Left lung (tissue), 4 donors: ENCODE measurements at regions not wholly inside any gene's neighbourhood (a gene's known extent, or its start where the extent isn't known, plus 50 kb on each side); places are given as distances from the start of the nearest gene placed in this dataset.

Source experiments
- ATAC-seq: fragments of 200-7000 bp; cut with Tn5 transposase; one replicate; pipeline ENCODE4 v1.9.1; 2020; ENCODE audit warnings: moderate library complexity
- DNase-seq, 4 donors: peaks; one replicate each; pipeline ENCODE4 v3.0.0-alpha.2; 2013 to 2020
- H3K27ac ChIP-seq, 2 donors: fragments of 200-600 bp; sonication (generic) in 1 of 2; one replicate each; pipeline versions ENCODE4 v1.5.0 to v1.8.0; 2020 to 2021
- H3K27me3 ChIP-seq, 2 donors: fragments of 200-600 bp; sonication (generic) in 1 of 2; one replicate each; pipeline versions ENCODE4 v1.5.0 to v1.8.0; 2020 to 2021
- H3K36me3 ChIP-seq, 2 donors: fragments of 200-600 bp; sonication (generic) in 1 of 2; one replicate each; pipeline versions ENCODE4 v1.5.0 to v1.8.0; 2020 to 2021
- H3K4me1 ChIP-seq, 2 donors: fragments of 200-600 bp; one replicate each; pipeline ENCODE4 v1.8.0; 2021
- H3K4me3 ChIP-seq, 2 donors: fragments of 200-600 bp; sonication (generic) in 1 of 2; one replicate each; pipeline versions ENCODE4 v1.5.0 to v1.8.0; 2020 to 2021; ENCODE audit warnings: mild to moderate bottlenecking in 1 of 2
- H3K9me3 ChIP-seq, 2 donors: fragments of 200-600 bp; sonication (generic) in 1 of 2; one replicate each; pipeline versions ENCODE4 v1.5.0 to v1.8.0; 2020 to 2021
- intact Hi-C, 2 donors: fragments of 100-400 bp; cut with DNase I; formaldehyde crosslinking; loops; one replicate each; pipeline versions ENCODE4 v1.11.2 to v1.14.2; 2022
- TF ChIP-seq, protein P1 (sequence below), 2 donors: fragments of 200-600 bp; sonication (generic) in 1 of 2; IDR thresholded peaks; one replicate each; pipeline versions ENCODE4 v1.5.0 to v1.8.0; 2021; ENCODE audit warnings: antibody characterized with exemption in 2 of 2
- donor health status: DM: no; HTN: yes; CAD: no.
- donor health status: DM: no; HTN: no; CAD: no.

DNA sequence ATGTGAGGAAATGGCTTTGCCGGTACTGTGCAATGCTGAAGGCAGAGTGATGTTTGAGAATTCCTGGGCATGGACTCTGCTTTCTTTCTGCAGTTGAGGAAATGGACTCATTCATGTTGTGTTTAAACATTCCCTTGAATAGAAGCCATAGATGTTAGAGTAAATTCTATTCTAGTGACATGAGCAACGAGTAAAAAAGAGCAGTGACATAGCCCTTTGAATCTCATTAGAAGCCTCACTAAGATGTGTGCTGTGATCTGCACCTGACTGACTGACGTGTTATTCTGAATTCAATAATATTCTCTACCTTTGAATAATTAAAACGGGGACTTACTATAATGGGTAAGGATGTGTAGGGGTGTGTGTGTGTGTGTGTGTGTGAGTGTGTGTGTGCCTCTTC, 113.7 kb upstream of the KLF4 start:
- intact Hi-C loops, result no loop called here

DNA sequence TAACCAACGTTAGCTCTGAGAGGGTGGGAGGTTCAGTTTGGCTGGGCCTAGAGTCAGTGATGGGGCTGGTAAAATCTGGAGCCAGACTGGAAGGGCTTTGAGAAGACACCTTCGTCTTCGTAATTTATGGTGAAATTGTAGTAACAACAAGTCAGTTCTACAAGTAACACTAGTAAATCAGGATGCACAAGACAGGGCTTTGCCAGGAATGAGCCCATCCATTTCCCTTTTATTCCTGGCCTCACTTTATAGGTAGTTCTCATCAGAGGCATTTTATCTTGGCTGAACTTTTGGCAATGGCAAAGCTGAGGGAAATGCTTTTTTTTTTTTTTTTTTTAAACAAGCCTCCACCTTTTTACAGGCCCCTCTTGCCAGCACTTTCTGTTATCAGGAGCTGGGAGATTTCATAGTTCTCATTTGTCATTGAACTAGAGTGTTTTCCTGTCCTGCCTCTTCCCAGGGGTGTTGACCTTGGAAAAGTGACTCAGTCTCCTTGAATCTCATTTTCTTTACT, 110.5 kb upstream of the KLF4 start:
- peak; percentile 83 for ATAC-seq
- H3K4me1 ChIP-seq, result no peaks in the 10 kb centered on the region
- H3K9me3 ChIP-seq, result no peaks in the 10 kb centered on the region
- H3K27ac ChIP-seq, result no peak overlapping the region
- H3K27me3 ChIP-seq, result no peaks in the 10 kb centered on the region
- H3K4me3 ChIP-seq, result no peak overlapping the region
- intact Hi-C loops, result no loop called here
- TF ChIP-seq, protein P1, sequence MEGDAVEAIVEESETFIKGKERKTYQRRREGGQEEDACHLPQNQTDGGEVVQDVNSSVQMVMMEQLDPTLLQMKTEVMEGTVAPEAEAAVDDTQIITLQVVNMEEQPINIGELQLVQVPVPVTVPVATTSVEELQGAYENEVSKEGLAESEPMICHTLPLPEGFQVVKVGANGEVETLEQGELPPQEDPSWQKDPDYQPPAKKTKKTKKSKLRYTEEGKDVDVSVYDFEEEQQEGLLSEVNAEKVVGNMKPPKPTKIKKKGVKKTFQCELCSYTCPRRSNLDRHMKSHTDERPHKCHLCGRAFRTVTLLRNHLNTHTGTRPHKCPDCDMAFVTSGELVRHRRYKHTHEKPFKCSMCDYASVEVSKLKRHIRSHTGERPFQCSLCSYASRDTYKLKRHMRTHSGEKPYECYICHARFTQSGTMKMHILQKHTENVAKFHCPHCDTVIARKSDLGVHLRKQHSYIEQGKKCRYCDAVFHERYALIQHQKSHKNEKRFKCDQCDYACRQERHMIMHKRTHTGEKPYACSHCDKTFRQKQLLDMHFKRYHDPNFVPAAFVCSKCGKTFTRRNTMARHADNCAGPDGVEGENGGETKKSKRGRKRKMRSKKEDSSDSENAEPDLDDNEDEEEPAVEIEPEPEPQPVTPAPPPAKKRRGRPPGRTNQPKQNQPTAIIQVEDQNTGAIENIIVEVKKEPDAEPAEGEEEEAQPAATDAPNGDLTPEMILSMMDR (IDR thresholded peaks at IDR 0.05), result no peak
- no peaks in the 10 kb centered on the region for H3K36me3 ChIP-seq
- no peak for DNase-seq

More for the DNA sequence above, 113.7 kb upstream of the KLF4 start:
- ATAC-seq (no peak), DNase-seq (no peak)
- no peak overlapping the region for H3K27ac ChIP-seq
- H3K4me3 ChIP-seq, result no peak overlapping the region
- H3K27me3 ChIP-seq, result no peaks in the 10 kb centered on the region
- H3K36me3 ChIP-seq, result no peaks in the 10 kb centered on the region
- H3K9me3 ChIP-seq, result no peaks in the 10 kb centered on the region
- TF ChIP-seq, protein P1 (IDR thresholded peaks at IDR 0.05), result no peak
- no peaks in the 10 kb centered on the region for H3K4me1 ChIP-seq

DNA sequence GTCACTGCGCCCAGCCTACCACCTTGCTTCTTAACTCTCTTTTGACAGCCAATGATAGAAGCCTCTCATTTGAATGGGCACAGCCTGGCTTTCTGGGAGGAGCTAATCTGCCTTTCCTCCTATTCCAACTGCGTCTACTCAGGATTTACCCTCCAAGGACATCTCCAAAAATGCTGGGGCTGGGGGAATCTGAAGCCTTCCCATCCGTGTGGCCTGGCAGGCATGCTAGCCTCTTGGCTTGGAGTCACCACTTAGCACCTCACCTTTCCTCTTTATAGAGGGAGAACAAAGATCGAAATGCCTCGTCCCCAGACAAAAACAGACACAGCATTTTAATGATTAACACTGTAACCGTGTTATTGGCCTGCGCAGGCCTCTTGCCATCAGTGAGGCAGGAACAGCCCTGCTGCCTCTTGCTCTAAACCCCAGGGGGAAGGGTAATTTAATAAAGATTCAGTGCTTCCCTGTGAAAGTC, 108.2 kb upstream of the KLF4 start:
- H3K9me3 ChIP-seq, result no peaks in the 10 kb centered on the region
- TF ChIP-seq, protein P1 (IDR thresholded peaks at IDR 0.05), result no peak
- H3K27me3 ChIP-seq, result no peaks in the 10 kb centered on the region
- no peaks in the 10 kb centered on the region for H3K4me1 ChIP-seq
- H3K4me3 ChIP-seq, result no peak overlapping the region
- no peak overlapping the region for H3K27ac ChIP-seq
- no peaks in the 10 kb centered on the region for H3K36me3 ChIP-seq
- intact Hi-C loops, result no loop called here
- no peak for ATAC-seq
- DNase-seq, result no peak

DNA sequence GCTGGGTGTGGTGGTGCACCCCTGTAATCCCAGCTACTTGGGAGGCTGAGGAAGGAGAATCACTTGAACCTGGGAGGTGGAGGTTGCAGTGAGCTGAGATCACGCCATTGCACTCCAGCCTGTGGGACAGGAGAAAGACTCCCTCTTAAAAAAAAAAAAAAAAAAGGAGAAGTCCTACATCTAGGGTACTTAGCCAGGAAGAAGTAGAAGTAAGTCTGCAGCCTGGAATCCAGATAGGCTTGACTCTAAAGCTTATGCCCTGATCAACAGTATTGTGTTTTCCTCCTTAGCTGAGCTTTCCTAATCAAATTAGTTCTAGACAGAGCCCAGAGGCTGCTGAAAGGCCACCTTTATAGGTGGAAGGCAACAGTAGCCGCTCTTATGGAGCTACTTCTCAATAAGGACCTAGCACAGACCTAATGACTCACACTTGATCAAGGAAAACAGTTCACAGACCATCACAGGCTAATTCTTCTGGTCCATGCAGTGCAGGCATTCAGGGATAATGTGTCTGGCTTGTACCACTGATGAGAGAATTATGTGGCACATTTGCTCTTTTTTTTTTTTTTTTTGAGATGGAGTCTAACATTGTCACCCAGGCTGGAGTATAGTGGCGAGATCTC, 105.5 kb upstream of the KLF4 start:
- no peak for ATAC-seq
- H3K36me3 ChIP-seq, result no peaks in the 10 kb centered on the region
- TF ChIP-seq, protein P1 (IDR thresholded peaks at IDR 0.05), result no peak
- H3K27ac ChIP-seq, result no peak overlapping the region
- H3K9me3 ChIP-seq, result no peaks in the 10 kb centered on the region
- H3K4me3 ChIP-seq, result no peak overlapping the region
- DNase-seq, result no peak
- H3K4me1 ChIP-seq, result no peaks in the 10 kb centered on the region
- H3K27me3 ChIP-seq, result no peaks in the 10 kb centered on the region
- intact Hi-C loops, result no loop called here

DNA sequence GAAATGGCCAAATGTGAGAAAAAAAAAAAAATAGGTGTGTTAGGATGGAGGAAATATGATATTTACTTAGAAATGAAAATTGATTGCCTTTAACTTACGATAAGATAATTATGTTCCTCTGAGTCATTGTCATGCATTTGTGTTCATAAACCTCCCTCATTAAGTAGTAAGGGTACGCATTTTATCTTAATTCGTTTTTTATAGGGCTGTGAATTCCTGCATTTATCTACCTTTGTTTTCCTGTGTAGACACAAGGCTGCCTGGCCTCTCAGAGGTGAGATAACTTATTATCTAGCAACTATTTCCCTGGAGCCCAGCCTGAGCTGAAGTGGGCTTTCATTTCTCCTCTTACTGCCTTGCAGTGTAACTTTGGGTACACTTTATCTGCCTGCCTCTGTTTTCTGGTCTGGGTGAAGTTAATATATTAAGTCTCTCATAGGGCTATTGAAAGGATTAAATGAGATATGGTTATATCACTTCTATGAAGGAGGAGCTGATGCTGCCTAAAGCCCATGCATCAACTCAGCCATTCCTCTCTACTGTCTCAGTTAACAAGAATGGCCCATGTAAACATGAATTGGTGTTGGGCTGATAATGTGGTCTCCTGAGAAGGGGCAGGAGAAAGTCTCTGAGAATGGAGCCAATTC, 103.8 kb upstream of the KLF4 start:
- no peak overlapping the region for H3K27ac ChIP-seq
- peaks cover 0 to 6% of the 10 kb centered on the region in 2 donors for H3K4me1 ChIP-seq
- no peak overlapping the region for H3K4me3 ChIP-seq
- intact Hi-C loops, result no loop called here
- ATAC-seq (no peak), DNase-seq (no peak)
- TF ChIP-seq, protein P1 (IDR thresholded peaks at IDR 0.05), result no peak
- H3K9me3 ChIP-seq, result no peaks in the 10 kb centered on the region
- no peaks in the 10 kb centered on the region for H3K27me3 ChIP-seq
- H3K36me3 ChIP-seq, result no peaks in the 10 kb centered on the region
